Naive thymus-derived CD8-positive, alpha-beta T cell (primary cell): ENCODE measurements at regions not wholly inside any gene's neighbourhood (a gene's known extent, or its start where the extent isn't known, plus 50 kb on each side); places are given as distances from the start of the nearest gene placed in this dataset.
"Not testable (repeated sequence)": the region's sequence is repeated elsewhere in the genome, so short reads cannot be mapped to it uniquely, and the experiment has no call there.

Experiments used
- ATAC-seq, 2 donors: fragments of 150-1000 bp; cut with Tn5 transposase in 1 of 2; sonication (Bioruptor Pico), chemical (Tn5 transposase) in 1 of 2; 1 replicate in 1 of 2; 2 replicates in 1 of 2; pipeline ENCODE4 v1.10.0; 2021; ENCODE audit warnings: mild to moderate bottlenecking in 2 of 2, moderate library complexity in 2 of 2
- POLR2A ChIA-PET: fragments of 350-600 bp; sonication (Branson Sonifier 250); formaldehyde crosslinking; loops from one replicate; lab custom pipeline; 2021; ENCODE audit warnings: antibody characterized with exemption; lab: Charles Lee
- DNase-seq, 10 donors: peaks; one replicate each; pipeline versions ENCODE4 v3.0.0 to v3.0.0-alpha.2; 2020 to 2022
- H3K27ac Mint-ChIP-seq, 10 donors: one replicate each; pipeline ENCODE4 v1.8.0; 2020 to 2022; ENCODE audit warnings: mild to moderate bottlenecking in 10 of 10, mixed read lengths in 10 of 10, moderate library complexity in 4 of 10, inconsistent platforms in 1 of 10
- H3K27me3 Mint-ChIP-seq, 5 donors: one replicate each; pipeline ENCODE4 v1.8.0; 2021 to 2022; ENCODE audit warnings: mixed read lengths in 5 of 5
- H3K36me3 Mint-ChIP-seq, 3 donors: one replicate each; pipeline ENCODE4 v1.8.0; 2020 to 2022; ENCODE audit warnings: mixed read lengths in 3 of 3, mild to moderate bottlenecking in 2 of 3, inconsistent platforms in 1 of 3
- H3K4me1 Mint-ChIP-seq, 4 donors: one replicate each; pipeline ENCODE4 v1.8.0; 2021 to 2022; ENCODE audit warnings: mixed read lengths in 4 of 4
- H3K4me3 Mint-ChIP-seq, 10 donors: one replicate each; pipeline ENCODE4 v1.8.0; 2020 to 2022; ENCODE audit warnings: mild to moderate bottlenecking in 10 of 10, mixed read lengths in 10 of 10, moderate library complexity in 6 of 10, inconsistent platforms in 1 of 10
- H3K9me3 Mint-ChIP-seq, 9 donors: one replicate each; pipeline ENCODE4 v1.8.0; 2020 to 2022; ENCODE audit warnings: mixed read lengths in 9 of 9, mild to moderate bottlenecking in 3 of 9, inconsistent platforms in 1 of 9, moderate library complexity in 1 of 9

DNA sequence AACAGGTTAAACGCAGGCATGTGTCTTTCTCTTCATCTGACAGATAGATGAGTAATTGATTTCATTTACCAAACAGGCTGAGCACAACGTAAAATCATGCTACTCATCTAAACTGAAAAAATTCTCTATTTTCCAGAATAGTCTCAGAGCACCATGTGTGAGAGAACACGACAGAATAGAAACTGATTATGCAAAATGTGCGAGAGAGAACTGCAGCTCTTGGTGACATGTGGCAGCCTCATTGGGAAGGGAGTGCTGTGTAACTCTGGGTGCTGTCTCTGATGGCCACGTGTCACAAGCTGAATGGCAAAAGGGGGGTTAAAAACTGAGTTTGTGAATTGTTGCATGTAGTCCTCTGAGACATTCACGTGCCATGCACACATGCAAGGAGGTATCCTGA is 143.7 kb upstream of the ATXN1 start:
- no peak for ATAC-seq
- DNase-seq: no peak
- Mint-ChIP-seq H3K27ac (no peak overlapping the region), H3K4me3 (no peak overlapping the region), H3K27me3 (peaks cover 16 to 55% (median 24%) of the 10 kb centered on the region in 5 donors), H3K9me3 (peaks cover 0 to 1% (median 0%) of the 10 kb centered on the region in 9 donors), H3K4me1 (no peaks in the 10 kb centered on the region), H3K36me3 (no peaks in the 10 kb centered on the region)
- POLR2A ChIA-PET: no interaction called here

DNA sequence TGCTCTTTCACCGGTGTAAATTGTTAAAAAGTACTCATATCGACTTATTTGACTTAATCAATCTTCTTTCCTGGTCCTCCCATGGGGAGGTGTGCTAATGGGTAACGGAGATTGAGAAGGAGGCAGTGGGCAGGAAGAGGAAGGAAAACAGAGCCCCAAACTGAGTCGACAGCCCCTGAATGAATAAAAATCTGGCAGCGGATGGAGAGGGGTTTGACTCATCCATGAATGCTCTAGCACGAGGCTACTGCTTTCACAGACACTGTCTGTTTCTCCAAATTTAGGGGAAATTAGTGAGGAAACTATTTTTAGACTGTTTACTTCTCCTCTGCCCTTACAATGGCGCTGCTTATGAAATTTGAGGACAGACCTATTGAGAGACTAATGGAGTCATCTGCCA is 142.2 kb upstream of the ATXN1 start:
- DNase-seq: no peak
- Mint-ChIP-seq H3K27ac (no peak overlapping the region), H3K4me1 (no peaks in the 10 kb centered on the region), H3K4me3 (no peak overlapping the region), H3K9me3 (no peaks in the 10 kb centered on the region), H3K36me3 (no peaks in the 10 kb centered on the region), H3K27me3 (peaks cover 16 to 64% (median 30%) of the 10 kb centered on the region in 5 donors)
- POLR2A ChIA-PET: no interaction called here
- ATAC-seq: no peak

DNA sequence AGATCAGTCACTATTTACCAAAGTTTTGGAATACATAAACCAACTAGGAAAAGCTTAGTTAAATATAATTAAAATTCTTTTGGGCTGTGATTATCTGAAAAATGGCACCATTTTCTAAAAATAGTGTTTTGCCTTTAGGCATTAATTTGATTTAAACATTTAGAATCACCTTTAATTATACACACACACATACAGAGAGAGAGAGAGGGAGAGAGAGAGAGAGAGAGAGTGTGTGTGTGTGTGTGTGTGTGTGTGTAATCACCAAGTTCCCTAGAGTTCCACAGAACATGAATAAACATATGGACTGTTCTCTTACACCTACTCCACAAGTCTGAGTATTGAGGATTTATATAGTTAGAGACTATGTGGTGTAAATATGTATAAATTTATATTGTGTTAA is 141.2 kb upstream of the ATXN1 start:
- peaks cover 16 to 55% (median 27%) of the 10 kb centered on the region in 5 donors for H3K27me3 Mint-ChIP-seq

DNA sequence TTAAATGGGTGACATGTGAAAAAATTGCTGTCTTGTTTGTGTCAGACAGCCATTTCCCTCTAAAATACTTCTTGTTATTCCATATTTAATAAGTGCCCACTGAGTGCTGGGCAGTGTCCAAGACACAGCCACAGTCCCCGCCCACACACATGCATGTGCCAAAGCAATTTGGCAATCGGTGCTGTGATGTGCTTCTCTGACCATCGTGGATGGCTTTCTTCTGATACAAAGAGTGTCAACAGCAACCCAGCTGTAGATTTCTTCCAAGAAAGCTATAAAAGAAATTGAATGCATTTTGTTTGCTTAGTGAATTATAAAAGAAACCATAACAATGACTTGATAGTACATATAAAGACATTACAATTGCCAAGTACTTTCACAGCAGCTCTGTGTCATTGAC is 140.5 kb upstream of the ATXN1 start:
- Mint-ChIP-seq H3K9me3 (no peaks in the 10 kb centered on the region), H3K36me3 (no peaks in the 10 kb centered on the region), H3K4me3 (no peak overlapping the region), H3K27me3 (peaks cover 16 to 57% (median 26%) of the 10 kb centered on the region in 5 donors), H3K4me1 (no peaks in the 10 kb centered on the region), H3K27ac (no peak overlapping the region)
- DNase-seq (no peak), ATAC-seq (no peak)
- POLR2A ChIA-PET: no interaction called here

More for the DNA sequence above, 141.2 kb upstream of the ATXN1 start:
- Mint-ChIP-seq H3K27ac (no peak overlapping the region), H3K9me3 (no peaks in the 10 kb centered on the region), H3K4me1 (no peaks in the 10 kb centered on the region), H3K4me3 (no peak overlapping the region), H3K36me3 (no peaks in the 10 kb centered on the region)
- DNase-seq (no peak), ATAC-seq (no peak)
- POLR2A ChIA-PET: no interaction called here

DNA sequence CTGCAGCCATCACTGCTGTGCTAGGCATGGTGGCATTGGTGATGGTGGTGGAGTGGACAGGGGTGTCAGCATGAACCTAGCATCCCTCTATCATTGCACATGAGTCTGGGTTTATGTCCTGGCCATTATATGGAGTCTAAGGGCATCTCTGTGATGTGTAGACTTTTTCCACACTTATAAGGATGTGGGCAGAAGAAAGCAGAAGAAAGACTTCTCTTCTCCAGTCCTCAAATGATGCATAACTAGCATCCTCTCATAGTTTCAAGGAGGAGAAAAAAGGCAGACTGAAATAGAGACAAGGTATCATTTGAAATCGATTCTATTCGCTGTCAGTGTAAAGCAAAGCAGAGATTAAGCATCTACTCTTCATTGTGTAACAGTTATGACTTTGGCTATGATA is 140.0 kb upstream of the ATXN1 start:
- Mint-ChIP-seq H3K27me3 (peaks cover 12 to 54% (median 22%) of the 10 kb centered on the region in 5 donors), H3K4me1 (no peaks in the 10 kb centered on the region), H3K4me3 (no peak overlapping the region), H3K36me3 (no peaks in the 10 kb centered on the region), H3K27ac (peak overlapping the region in 1 of 10 donors; percentile 66), H3K9me3 (no peaks in the 10 kb centered on the region)
- POLR2A ChIA-PET: no interaction called here
- DNase-seq (no peak), ATAC-seq (no peak)

DNA sequence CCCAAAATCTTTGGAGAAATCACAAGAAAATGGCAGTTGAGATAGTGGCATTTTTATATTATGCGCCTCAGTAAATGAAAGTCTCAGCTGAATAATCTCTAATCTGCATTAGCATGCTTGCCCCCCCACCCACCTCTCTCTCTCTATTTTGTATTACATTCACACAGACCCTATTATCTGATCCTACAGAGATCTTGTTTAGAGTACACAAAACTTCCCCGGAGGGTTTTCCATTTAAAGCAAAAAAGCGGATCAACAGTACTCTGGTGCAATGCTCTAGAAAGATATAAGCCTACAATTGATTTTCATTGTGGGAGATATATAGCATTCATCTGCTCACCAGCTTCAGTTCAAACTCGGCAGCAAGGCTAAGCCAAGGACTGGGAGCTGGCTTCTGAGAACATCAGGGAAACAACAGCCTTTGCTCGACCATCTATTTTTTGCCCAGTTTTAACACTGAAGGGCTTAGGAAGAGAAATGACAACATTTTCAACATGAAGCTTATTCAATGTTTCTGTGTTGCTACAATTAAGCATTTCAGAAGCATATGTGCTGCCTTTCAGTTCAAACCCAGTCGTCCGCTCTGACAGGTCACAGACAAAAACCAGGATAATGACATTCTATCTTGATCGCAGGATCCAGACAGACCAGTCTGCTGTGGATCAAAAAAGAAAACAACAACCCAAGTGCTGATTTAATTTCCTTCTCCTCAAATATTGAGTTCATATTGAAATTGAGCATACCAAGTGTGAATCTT is 137.6 kb upstream of the ATXN1 start:
- DNase-seq (no peak), ATAC-seq (no peak)
- Mint-ChIP-seq H3K4me3 (no peak overlapping the region), H3K27me3 (peaks cover 0 to 36% (median 9%) of the 10 kb centered on the region in 5 donors), H3K36me3 (peaks cover 0 to 6% (median 3%) of the 10 kb centered on the region in 3 donors), H3K27ac (no peak overlapping the region), H3K4me1 (no peaks in the 10 kb centered on the region), H3K9me3 (peaks cover 0 to 21% (median 4%) of the 10 kb centered on the region in 9 donors)
- POLR2A ChIA-PET: no interaction called here

DNA sequence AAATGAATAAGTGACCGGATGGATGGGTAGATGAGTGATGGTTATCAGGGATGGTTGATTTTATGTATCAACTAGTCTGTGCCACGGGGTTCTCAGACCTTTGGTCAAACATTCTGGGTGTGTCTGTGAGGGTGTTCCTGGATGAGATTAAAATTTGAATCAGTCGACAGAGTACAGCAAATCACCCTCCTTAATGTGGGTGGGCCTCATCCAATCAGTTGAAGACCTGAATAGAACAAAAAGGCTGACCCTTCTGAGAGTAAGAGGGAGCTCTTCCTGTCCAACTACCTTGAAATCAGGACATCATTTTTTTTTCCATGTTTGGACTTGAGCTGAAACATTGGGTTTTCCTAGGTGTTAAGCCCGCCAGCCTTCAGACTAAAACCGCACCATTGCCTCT is 136.4 kb upstream of the ATXN1 start:
- H3K36me3 Mint-ChIP-seq: peaks cover 0 to 17% (median 3%) of the 10 kb centered on the region in 3 donors
- DNase-seq (no peak), ATAC-seq (no peak)
- POLR2A ChIA-PET: no interaction called here
- no peaks in the 10 kb centered on the region for H3K4me1 Mint-ChIP-seq
- peaks cover 0 to 32% (median 8%) of the 10 kb centered on the region in 9 donors for H3K9me3 Mint-ChIP-seq
- H3K27me3 Mint-ChIP-seq: peaks cover 0 to 25% (median 8%) of the 10 kb centered on the region in 5 donors
- H3K27ac Mint-ChIP-seq: no peak overlapping the region
- no peak overlapping the region for H3K4me3 Mint-ChIP-seq

DNA sequence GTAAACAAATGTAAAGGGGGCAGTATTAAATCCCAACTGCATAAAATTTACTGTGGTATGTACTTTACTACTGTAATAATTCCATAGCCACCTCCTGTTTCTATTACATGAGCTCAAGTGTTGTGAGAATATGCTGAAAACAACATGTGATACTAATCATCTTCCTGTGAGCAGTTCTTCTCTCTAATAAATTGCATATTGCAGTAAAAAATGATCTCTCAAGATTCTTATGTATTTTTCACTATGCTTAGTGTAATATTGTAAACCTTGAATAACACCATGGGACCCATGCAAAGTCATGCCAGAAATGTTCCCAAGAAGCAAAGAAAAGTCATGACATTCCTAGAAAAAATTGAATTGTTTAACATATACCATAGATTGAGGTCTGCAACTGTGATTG is 133.0 kb upstream of the ATXN1 start:
- POLR2A ChIA-PET: no interaction called here
- H3K4me3 Mint-ChIP-seq: no peak overlapping the region

DNA sequence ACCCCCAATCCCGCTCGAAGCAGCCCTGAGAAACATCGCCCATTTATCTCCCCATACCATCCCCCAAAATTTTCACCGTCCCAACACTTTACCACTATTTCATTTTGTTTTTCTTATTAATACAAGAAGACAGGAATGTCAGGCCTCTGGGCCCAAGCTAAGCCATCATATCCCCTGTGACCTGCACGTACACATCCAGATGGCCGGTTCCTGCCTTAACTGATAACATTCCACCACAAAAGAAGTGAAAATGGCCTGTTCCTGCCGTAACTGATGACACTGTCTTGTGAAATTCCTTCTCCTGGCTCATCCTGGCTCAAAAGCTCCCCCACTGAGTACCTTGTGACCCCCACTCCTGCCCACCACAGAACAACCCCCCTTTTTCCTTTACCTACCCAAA is 129.8 kb upstream of the ATXN1 start:
- H3K4me3 Mint-ChIP-seq, DNase-seq, H3K4me1 Mint-ChIP-seq, H3K27ac Mint-ChIP-seq, ATAC-seq, POLR2A ChIA-PET: not testable (repeated sequence)
- H3K27me3 Mint-ChIP-seq: peaks cover 0 to 20% (median 6%) of the 10 kb centered on the region in 5 donors
- peaks cover 0 to 17% (median 3%) of the 10 kb centered on the region in 3 donors for H3K36me3 Mint-ChIP-seq
- peaks cover 3 to 36% (median 8%) of the 10 kb centered on the region in 9 donors for H3K9me3 Mint-ChIP-seq

More for the DNA sequence above, 133.0 kb upstream of the ATXN1 start:
- H3K27me3 Mint-ChIP-seq: peaks cover 0 to 14% (median 4%) of the 10 kb centered on the region in 5 donors
- H3K27ac Mint-ChIP-seq: no peak overlapping the region
- no peaks in the 10 kb centered on the region for H3K4me1 Mint-ChIP-seq
- ATAC-seq (no peak), DNase-seq (no peak)
- peaks cover 0 to 17% (median 3%) of the 10 kb centered on the region in 3 donors for H3K36me3 Mint-ChIP-seq
- peaks cover 0 to 32% (median 8%) of the 10 kb centered on the region in 9 donors for H3K9me3 Mint-ChIP-seq

DNA sequence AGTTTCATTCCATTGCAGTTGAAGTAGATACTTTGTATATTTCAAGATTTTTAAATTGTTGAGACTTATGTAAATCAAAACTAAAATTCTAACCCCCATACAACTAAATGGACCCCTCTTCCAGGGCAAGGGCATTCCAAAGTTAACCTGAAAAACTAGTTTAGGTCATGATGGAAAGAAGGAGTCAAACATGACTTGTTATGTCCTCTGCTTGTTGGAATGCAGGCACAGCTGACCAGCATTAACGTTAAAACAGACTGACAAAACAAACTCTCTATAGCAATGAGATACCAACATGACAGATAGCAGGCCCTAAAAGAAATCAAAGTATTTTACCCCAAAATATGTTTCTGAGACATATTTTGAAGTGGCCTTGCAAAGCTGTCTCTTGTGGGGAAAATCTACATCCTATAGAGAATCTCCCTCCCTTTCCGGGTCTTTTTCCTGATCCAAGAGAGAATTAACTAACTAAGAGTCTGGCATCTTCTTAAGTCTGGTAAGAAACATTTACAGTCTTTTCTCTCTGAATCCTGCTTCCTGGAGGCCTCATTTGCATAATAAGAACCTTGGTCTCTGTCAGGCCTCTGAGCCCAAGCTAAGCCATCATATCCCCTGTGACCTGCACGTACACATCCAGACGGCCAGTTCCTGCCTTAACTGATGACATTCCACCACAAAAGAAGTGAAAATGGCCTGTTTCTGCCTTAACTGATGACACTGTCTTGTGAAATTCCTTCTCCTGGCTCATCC is 124.3 kb upstream of the ATXN1 start:
- DNase-seq (no peak), ATAC-seq (no peak)
- no peak overlapping the region for H3K4me3 Mint-ChIP-seq
- H3K27me3 Mint-ChIP-seq: peaks cover 6 to 47% (median 22%) of the 10 kb centered on the region in 5 donors
- H3K36me3 Mint-ChIP-seq: peaks cover 0 to 2% (median 0%) of the 10 kb centered on the region in 3 donors
- POLR2A ChIA-PET: no interaction called here
- H3K9me3 Mint-ChIP-seq: peaks cover 0 to 11% (median 0%) of the 10 kb centered on the region in 9 donors
- no peak overlapping the region for H3K27ac Mint-ChIP-seq
- H3K4me1 Mint-ChIP-seq: no peaks in the 10 kb centered on the region

DNA sequence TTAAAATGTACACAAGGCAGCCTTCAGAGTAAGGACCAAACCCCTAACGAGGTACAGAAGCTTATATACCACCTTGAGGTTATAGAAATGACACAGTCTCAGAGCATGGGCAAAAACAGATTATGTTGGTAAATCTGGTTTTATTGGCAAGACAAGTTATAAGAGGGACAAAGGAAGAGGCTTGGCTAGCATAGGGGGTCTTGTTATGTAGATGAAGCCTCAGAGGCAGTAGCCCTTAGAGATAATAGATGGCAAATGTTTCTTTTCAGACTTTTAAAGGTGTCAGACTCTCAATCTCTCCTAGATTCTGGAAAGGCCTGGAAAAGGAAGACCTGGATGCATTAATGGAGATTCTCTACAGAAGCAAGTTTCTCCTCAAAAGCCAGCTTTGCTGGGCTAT is 123.3 kb upstream of the ATXN1 start:
- Mint-ChIP-seq H3K36me3 (peaks cover 0 to 2% (median 0%) of the 10 kb centered on the region in 3 donors), H3K4me1 (no peaks in the 10 kb centered on the region), H3K27me3 (peaks cover 9 to 56% (median 28%) of the 10 kb centered on the region in 5 donors), H3K27ac (no peak overlapping the region), H3K9me3 (peaks cover 0 to 11% (median 2%) of the 10 kb centered on the region in 9 donors), H3K4me3 (no peak overlapping the region)
- DNase-seq (no peak), ATAC-seq (no peak)
- POLR2A ChIA-PET: no interaction called here

DNA sequence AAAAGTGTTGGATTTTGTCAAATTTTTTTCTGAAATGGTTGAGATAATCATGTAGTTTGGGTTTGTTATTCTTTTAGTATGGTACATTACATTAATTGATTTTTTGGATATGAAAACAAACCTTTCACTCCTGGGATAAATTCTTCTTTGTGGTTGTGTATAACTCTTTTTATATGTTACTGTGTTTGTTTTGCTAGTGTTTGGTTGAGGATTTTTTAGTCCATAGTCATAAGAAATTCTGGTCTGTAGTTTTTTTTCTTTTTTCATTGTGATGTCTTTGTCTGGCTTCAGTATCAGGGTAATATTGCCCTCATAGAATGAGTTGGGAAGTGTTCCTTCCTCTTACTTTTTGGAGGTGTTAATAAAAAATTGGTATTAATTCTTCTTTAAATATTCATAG is 122.2 kb upstream of the ATXN1 start:
- H3K27me3 Mint-ChIP-seq: peaks cover 9 to 59% (median 24%) of the 10 kb centered on the region in 5 donors
- ATAC-seq: no peak
- POLR2A ChIA-PET: no interaction called here
- H3K4me3 Mint-ChIP-seq: no peak overlapping the region
- H3K36me3 Mint-ChIP-seq: peaks cover 0 to 2% (median under 1%) of the 10 kb centered on the region in 3 donors
- no peak overlapping the region for H3K27ac Mint-ChIP-seq
- DNase-seq: no peak
- no peaks in the 10 kb centered on the region for H3K4me1 Mint-ChIP-seq
- H3K9me3 Mint-ChIP-seq: peaks cover 0 to 13% (median 2%) of the 10 kb centered on the region in 9 donors

DNA sequence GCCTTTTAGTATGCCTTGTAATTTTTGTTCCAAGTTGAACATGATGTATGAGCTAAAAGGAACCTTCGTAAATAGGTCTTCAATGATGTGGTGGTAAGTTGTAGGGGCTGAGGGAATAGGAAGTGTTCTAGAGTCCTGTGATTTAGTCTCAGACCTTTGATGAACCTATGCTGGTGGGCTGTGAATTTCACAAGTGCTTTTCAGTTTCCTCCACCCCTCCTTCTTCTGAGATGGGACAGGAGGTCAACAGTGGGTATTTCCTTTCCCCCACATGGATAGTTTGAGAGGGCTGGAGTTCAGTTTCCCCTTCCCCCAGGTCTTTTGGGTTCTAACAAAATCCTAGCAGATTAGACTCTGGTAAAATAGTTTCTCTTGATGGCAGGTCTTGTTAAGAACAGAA is 121.0 kb upstream of the ATXN1 start:
- Mint-ChIP-seq H3K9me3 (peaks cover 0 to 24% (median 11%) of the 10 kb centered on the region in 9 donors), H3K4me1 (no peaks in the 10 kb centered on the region), H3K27ac (peak overlapping the region in 1 of 10 donors; percentile 16), H3K36me3 (peaks cover 0 to 13% (median 2%) of the 10 kb centered on the region in 3 donors), H3K4me3 (no peak overlapping the region), H3K27me3 (peaks cover 9 to 62% (median 32%) of the 10 kb centered on the region in 5 donors)
- POLR2A ChIA-PET: no interaction called here
- DNase-seq: no peak
- ATAC-seq: no peak
